Upper lobe of right lung (tissue), 1 donor: ENCODE measurements at regions not wholly inside any gene's neighbourhood (a gene's known extent, or its start where the extent isn't known, plus 50 kb on each side); places are given as distances from the start of the nearest gene placed in this dataset.

Experiments used
- ATAC-seq: fragments of 200-7000 bp; cut with Tn5 transposase; one replicate; pipeline ENCODE4 v1.9.1; 2020; ENCODE audit warnings: mild to moderate bottlenecking, moderate library complexity
- DNase-seq: peaks from one replicate; pipeline ENCODE4 v3.0.0-alpha.2; 2020
- H3K27ac ChIP-seq: fragments of 200-600 bp; one replicate; pipeline ENCODE4 v1.8.0; 2022
- H3K27me3 ChIP-seq: fragments of 200-600 bp; one replicate; pipeline ENCODE4 v1.8.0; 2022; ENCODE audit warnings: mild to moderate bottlenecking
- H3K36me3 ChIP-seq: fragments of 200-600 bp; one replicate; pipeline ENCODE4 v1.8.0; 2022
- H3K4me1 ChIP-seq: fragments of 200-600 bp; one replicate; pipeline ENCODE4 v1.8.0; 2022
- H3K4me3 ChIP-seq: fragments of 200-600 bp; one replicate; pipeline ENCODE4 v1.8.0; 2022; ENCODE audit warnings: mild to moderate bottlenecking
- H3K9me3 ChIP-seq: fragments of 200-600 bp; one replicate; pipeline ENCODE4 v1.8.0; 2022
- intact Hi-C: fragments of 100-400 bp; cut with DNase I; formaldehyde crosslinking; loops from one replicate; pipeline ENCODE4 v1.11.0; 2022
- TF ChIP-seq, protein P1 (sequence below): fragments of 200-600 bp; IDR thresholded peaks from one replicate; pipeline ENCODE4 v1.8.0; 2022; ENCODE audit warnings: antibody characterized with exemption
- donor health status: DM: no; HTN: yes; CAD: no; lungs with severe emphysema.

DNA sequence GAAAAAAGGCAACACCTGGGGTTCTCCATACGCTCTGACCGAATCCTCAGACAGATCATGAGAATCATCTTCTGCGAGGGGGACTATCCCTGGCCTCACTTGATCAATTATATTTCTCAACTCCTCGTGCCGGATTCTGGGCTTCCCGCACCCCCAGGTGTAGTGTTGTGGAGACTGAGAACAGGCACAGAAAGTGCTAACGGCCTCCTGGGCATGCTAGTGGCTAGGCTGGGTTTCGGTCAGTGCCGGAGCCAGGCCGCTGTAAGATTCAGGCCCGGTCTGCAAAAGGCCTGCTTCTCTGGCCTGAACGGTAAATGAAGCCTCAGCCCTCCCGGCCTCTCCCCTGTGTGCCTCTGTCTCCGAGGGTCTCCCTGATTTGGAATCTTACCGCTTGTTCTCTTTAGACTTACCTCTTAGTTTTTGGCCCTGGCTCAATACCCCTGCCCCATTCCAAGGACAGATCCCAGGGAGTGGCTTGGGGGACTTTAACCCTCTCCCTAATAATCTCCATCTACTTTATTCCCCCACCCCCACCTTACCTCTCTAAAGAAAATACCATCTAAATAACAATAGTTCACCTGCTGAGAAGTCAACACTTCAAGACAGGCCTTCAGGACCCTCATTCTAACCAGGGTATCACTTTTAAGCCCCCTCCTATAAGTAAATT lies 79.0 kb upstream of the MEDAG start:
- Histone ChIP-seq H3K9me3 (no peaks in the 10 kb centered on the region), H3K4me1 (no peaks in the 10 kb centered on the region), H3K27ac (no peak overlapping the region), H3K36me3 (no peaks in the 10 kb centered on the region), H3K27me3 (no peaks in the 10 kb centered on the region), H3K4me3 (no peak overlapping the region)
- intact Hi-C loops = no loop called here
- no peak for ATAC-seq
- DNase-seq = no peak
- TF ChIP-seq, protein P1, sequence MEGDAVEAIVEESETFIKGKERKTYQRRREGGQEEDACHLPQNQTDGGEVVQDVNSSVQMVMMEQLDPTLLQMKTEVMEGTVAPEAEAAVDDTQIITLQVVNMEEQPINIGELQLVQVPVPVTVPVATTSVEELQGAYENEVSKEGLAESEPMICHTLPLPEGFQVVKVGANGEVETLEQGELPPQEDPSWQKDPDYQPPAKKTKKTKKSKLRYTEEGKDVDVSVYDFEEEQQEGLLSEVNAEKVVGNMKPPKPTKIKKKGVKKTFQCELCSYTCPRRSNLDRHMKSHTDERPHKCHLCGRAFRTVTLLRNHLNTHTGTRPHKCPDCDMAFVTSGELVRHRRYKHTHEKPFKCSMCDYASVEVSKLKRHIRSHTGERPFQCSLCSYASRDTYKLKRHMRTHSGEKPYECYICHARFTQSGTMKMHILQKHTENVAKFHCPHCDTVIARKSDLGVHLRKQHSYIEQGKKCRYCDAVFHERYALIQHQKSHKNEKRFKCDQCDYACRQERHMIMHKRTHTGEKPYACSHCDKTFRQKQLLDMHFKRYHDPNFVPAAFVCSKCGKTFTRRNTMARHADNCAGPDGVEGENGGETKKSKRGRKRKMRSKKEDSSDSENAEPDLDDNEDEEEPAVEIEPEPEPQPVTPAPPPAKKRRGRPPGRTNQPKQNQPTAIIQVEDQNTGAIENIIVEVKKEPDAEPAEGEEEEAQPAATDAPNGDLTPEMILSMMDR = no peak

DNA sequence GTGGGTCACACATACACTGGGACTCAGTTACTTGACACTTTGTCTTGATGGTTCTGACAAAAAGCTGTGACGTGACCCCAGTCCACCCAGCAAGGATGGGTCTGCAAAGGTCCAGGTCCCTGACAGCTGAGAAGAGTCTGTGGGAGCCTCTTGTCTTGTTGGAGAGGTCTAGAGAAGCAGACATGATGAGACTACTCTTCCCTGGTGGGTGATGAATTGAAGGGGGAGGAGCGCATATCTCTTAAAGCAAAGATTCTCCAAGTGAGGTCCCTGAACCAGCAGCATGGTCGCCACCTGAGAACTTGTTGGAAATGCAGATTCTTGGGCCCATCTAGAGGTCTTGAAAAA lies 78.5 kb upstream of the MEDAG start:
- Histone ChIP-seq H3K4me3 (no peak overlapping the region), H3K27me3 (no peaks in the 10 kb centered on the region), H3K36me3 (no peaks in the 10 kb centered on the region), H3K9me3 (no peaks in the 10 kb centered on the region), H3K27ac (no peak overlapping the region), H3K4me1 (no peaks in the 10 kb centered on the region)
- TF ChIP-seq, protein P1 = no peak
- intact Hi-C loops = no loop called here
- ATAC-seq (no peak), DNase-seq (no peak)

DNA sequence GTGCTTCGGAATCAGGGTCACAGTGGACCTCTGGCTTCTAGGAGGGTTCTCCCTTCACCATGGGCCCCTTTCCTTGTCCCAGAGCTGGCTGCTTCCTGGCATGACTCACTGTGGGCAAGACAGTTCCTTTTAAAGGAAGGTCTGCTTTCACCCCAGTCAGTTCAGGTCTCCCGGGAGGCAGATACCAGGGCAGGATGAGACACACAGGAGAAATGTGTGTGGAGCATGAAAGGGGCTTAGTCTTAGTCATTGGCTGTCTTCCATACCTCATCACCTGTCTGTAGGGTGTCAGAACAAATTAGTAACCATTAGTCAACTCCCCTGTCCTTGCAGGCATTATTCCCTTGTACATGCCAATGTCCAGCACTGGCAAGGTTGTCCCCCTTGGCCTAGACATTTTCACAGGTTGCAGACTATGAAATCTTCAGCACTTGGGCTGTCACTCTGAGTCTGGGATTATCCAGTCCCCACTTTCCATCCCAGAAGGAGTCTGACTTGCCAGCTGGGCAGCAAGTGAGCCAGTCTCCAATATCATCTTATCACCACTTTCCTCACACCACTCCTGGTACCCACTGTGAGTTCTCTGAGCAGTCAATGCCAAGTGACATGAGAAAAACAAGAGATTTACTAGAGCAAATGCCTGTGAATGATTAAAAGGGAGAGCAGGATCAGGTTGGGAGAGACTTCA lies 76.8 kb upstream of the MEDAG start:
- Histone ChIP-seq H3K27ac (no peak overlapping the region), H3K36me3 (no peaks in the 10 kb centered on the region), H3K9me3 (no peaks in the 10 kb centered on the region), H3K4me1 (no peaks in the 10 kb centered on the region), H3K4me3 (no peak overlapping the region), H3K27me3 (no peaks in the 10 kb centered on the region)
- TF ChIP-seq, protein P1 = no peak
- DNase-seq (no peak), ATAC-seq (no peak)
- intact Hi-C loops = no loop called here

DNA sequence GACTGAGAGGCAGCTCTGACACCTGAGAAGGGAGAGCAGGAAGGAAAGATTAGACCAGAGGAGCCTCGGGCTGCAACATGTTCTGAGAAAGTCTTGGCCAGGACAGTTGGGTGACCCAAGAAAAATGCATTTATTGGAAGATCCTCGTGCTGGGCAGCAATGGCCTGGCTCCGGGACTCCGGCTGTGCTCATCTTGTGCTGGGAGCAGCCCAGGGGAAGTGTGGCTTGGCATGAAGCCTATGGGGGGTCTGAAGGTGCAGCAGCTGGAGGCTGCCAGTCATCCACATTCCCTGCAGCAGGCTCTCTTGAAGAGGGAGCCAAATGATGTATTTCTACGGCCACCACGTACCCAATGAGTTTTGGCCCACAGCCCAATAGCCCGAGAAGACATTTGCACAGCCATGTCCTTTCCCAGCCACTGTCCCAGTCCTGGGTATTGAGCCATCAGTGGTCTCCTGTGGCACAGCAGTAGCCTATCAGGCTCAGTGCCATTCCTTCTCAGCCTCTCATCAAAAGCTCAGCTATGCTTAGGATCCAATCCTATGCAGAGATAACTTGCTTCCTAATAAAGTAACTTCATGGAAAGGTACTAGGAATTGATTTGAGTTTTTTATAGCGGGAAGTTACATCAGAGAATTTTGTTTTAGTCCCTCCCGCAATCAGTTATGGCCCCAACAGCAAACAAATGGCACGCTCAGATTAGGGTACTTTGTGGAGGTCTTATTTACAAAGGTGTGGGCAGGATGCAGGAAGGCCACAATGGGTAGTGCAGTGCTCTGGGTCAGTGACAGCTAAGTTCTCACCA lies 76.0 kb upstream of the MEDAG start:
- intact Hi-C loops = no loop called here
- TF ChIP-seq, protein P1 = no peak
- no peak overlapping the region for H3K27ac ChIP-seq

DNA sequence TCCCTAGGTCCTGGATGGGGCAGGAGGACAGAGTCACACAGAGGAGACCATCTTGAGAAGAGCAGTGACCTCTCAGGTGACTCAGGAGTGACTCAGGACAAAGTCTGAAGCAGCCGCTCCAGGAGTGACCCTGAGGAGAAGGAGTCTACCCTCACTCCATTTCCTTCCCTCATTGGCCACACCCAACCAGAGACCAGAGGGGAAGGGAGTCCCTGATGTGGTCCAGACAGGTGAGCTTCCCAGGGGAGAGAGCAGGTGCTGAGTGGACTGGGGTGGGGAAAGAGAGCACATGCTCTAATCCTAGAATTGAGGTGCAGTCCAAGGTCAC lies 75.5 kb upstream of the MEDAG start:
- ATAC-seq (no peak), DNase-seq (no peak)
- H3K36me3 ChIP-seq = no peaks in the 10 kb centered on the region
- H3K9me3 ChIP-seq = no peaks in the 10 kb centered on the region
- intact Hi-C loops = no loop called here
- no peak overlapping the region for H3K27ac ChIP-seq
- no peaks in the 10 kb centered on the region for H3K4me1 ChIP-seq
- H3K27me3 ChIP-seq = no peaks in the 10 kb centered on the region
- H3K4me3 ChIP-seq = no peak overlapping the region
- TF ChIP-seq, protein P1 = no peak

More for the DNA sequence above, 76.0 kb upstream of the MEDAG start:
- no peaks in the 10 kb centered on the region for H3K27me3 ChIP-seq
- no peak for DNase-seq
- no peak overlapping the region for H3K4me3 ChIP-seq
- no peaks in the 10 kb centered on the region for H3K36me3 ChIP-seq
- H3K9me3 ChIP-seq = no peaks in the 10 kb centered on the region
- H3K4me1 ChIP-seq = no peaks in the 10 kb centered on the region
- no peak for ATAC-seq
